GM12878 (cell line): ENCODE measurements at regions not wholly inside any gene's neighbourhood (a gene's known extent, or its start where the extent isn't known, plus 50 kb on each side); places are given as distances from the start of the nearest gene placed in this dataset.

Experiments used
- GATAD2B ChIP-seq: fragments of 450-650 bp; conservative IDR thresholded peaks from 2 replicates; pipeline ENCODE4 v1.6.1; 2017; ENCODE audit warnings: low read depth, mild to moderate bottlenecking, moderate library complexity
- HDAC6 ChIP-seq: fragments of 200-600 bp; sonication (generic); IDR thresholded peaks from one replicate; pipeline ENCODE4 v1.8.0; 2017; ENCODE audit warnings: antibody characterized with exemption; ENCODE audit not compliant: unreplicated experiment
- KAT2A ChIP-seq: conservative IDR thresholded peaks from 2 replicates; pipeline ENCODE4 v1.6.1; 2011; ENCODE audit warnings: low read depth, low read length; ENCODE audit not compliant: control insufficient read depth
- MAX ChIP-seq: IDR thresholded peaks from 2 replicates; pipeline ENCODE4 v1.6.1; 2012; ENCODE audit warnings: low read depth, low read length, improper control_type of control experiment
- PKNOX1 ChIP-seq: fragments of 450-650 bp; IDR thresholded peaks from 2 replicates; pipeline ENCODE4 v1.6.1; 2016; ENCODE audit warnings: mild to moderate bottlenecking
- PML ChIP-seq: IDR thresholded peaks from 2 replicates; pipeline ENCODE4 v1.6.1; 2012; ENCODE audit warnings: low read length, inconsistent platforms
- POLR2A ChIP-seq: IDR thresholded peaks from 2 replicates; pipeline ENCODE4 v1.6.1; 2011; ENCODE audit warnings: low read depth, mild to moderate bottlenecking, low read length
- PRDM15 ChIP-seq: fragments of 450-650 bp; formaldehyde crosslinking; IDR thresholded peaks from 2 replicates; pipeline ENCODE4 v1.4.0; 2020; ENCODE audit warnings: mild to moderate bottlenecking, moderate library complexity
- RAD21 ChIP-seq: IDR thresholded peaks from 2 replicates; pipeline ENCODE4 v1.6.1; 2011; ENCODE audit warnings: mild to moderate bottlenecking, low read depth, low read length, moderate library complexity; ENCODE audit not compliant: insufficient read depth
- RBBP5 ChIP-seq: fragments of 200-600 bp; sonication (generic); conservative IDR thresholded peaks from 2 replicates; pipeline ENCODE4 v1.6.1; 2016
- RUNX3 ChIP-seq: IDR thresholded peaks from 2 replicates; pipeline ENCODE4 v1.6.1; 2012; ENCODE audit warnings: low read length, inconsistent platforms
- SMARCA5 ChIP-seq: fragments of 450-650 bp; IDR thresholded peaks from 2 replicates; pipeline ENCODE4 v1.6.1; 2017; ENCODE audit warnings: mild to moderate bottlenecking
- SREBF1 ChIP-seq: IDR thresholded peaks from 2 replicates; pipeline ENCODE4 v1.6.1; 2012; ENCODE audit warnings: mild to moderate bottlenecking, low read length
- SREBF2 ChIP-seq: IDR thresholded peaks from 2 replicates; pipeline ENCODE4 v1.6.1; 2012; ENCODE audit warnings: mild to moderate bottlenecking, low read length
- SUPT20H ChIP-seq: IDR thresholded peaks from 2 replicates; pipeline ENCODE4 v1.6.1; 2011; ENCODE audit warnings: low read depth, mild to moderate bottlenecking, low read length, moderate library complexity, borderline replicate concordance; ENCODE audit not compliant: control insufficient read depth
- ZBTB11 ChIP-seq: fragments of 450-650 bp; formaldehyde crosslinking; IDR thresholded peaks from 2 replicates; pipeline ENCODE4 v1.5.0; 2022; ENCODE audit warnings: mild to moderate bottlenecking, missing genetic modification characterization
- TF ChIP-seq, protein P1 (sequence below): fragments of 450-650 bp; IDR thresholded peaks from 2 replicates; pipeline ENCODE4 v1.6.1; 2017; ENCODE audit warnings: low read depth, mild to moderate bottlenecking, moderate library complexity
- TF ChIP-seq, protein P2 (sequence below): IDR thresholded peaks from 2 replicates; pipeline ENCODE4 v1.6.1; 2011; ENCODE audit warnings: borderline replicate concordance, low read depth, mild to moderate bottlenecking, moderate library complexity, low read length; ENCODE audit not compliant: insufficient read depth, poor library complexity, severe bottlenecking

GRCh38 chr7:20064974-20065862 lies 152.0 kb downstream of the MACC1 start (continued):
- TF ChIP-seq, protein P1, sequence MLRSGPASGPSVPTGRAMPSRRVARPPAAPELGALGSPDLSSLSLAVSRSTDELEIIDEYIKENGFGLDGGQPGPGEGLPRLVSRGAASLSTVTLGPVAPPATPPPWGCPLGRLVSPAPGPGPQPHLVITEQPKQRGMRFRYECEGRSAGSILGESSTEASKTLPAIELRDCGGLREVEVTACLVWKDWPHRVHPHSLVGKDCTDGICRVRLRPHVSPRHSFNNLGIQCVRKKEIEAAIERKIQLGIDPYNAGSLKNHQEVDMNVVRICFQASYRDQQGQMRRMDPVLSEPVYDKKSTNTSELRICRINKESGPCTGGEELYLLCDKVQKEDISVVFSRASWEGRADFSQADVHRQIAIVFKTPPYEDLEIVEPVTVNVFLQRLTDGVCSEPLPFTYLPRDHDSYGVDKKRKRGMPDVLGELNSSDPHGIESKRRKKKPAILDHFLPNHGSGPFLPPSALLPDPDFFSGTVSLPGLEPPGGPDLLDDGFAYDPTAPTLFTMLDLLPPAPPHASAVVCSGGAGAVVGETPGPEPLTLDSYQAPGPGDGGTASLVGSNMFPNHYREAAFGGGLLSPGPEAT = no peak
- TF ChIP-seq KAT2A = no peak
- TF ChIP-seq, protein P2, sequence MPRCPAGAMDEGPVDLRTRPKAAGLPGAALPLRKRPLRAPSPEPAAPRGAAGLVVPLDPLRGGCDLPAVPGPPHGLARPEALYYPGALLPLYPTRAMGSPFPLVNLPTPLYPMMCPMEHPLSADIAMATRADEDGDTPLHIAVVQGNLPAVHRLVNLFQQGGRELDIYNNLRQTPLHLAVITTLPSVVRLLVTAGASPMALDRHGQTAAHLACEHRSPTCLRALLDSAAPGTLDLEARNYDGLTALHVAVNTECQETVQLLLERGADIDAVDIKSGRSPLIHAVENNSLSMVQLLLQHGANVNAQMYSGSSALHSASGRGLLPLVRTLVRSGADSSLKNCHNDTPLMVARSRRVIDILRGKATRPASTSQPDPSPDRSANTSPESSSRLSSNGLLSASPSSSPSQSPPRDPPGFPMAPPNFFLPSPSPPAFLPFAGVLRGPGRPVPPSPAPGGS = no peak
- TF ChIP-seq SREBF1 = no peak
- no peak for TF ChIP-seq PRDM15 (CRISPR knock-in tag)
- no peak for TF ChIP-seq RBBP5
- no peak for TF ChIP-seq MAX
- TF ChIP-seq PML = no peak
- no peak for TF ChIP-seq SMARCA5
- no peak for TF ChIP-seq SUPT20H
- no peak for TF ChIP-seq POLR2A
- no peak for TF ChIP-seq SREBF2
- TF ChIP-seq GATAD2B = no peak
- TF ChIP-seq RUNX3 = peak; percentile 97
- no peak for TF ChIP-seq ZBTB11 (CRISPR knock-in tag)
- TF ChIP-seq RAD21 = no peak
- TF ChIP-seq PKNOX1 = no peak
- no peak for TF ChIP-seq HDAC6
